HTR-8/SVneo (cell line): ENCODE measurements at regions not wholly inside any gene's neighbourhood (a gene's known extent, or its start where the extent isn't known, plus 50 kb on each side); places are given as distances from the start of the nearest gene placed in this dataset.
"Not testable (repeated sequence)": the region's sequence is repeated elsewhere in the genome, so short reads cannot be mapped to it uniquely, and the experiment has no call there.

Experiments used
- DNase-seq: peaks from one replicate; pipeline ENCODE4 v3.0.0; 2011; ENCODE audit warnings: low spot score, mixed read lengths; ENCODE audit not compliant: insufficient read length
- FAIRE-seq: peaks from 2 replicates; lab custom pipeline; 2011; peaks lifted over from hg19 to GRCh38; lab: Jason Lieb, UNC

DNA sequence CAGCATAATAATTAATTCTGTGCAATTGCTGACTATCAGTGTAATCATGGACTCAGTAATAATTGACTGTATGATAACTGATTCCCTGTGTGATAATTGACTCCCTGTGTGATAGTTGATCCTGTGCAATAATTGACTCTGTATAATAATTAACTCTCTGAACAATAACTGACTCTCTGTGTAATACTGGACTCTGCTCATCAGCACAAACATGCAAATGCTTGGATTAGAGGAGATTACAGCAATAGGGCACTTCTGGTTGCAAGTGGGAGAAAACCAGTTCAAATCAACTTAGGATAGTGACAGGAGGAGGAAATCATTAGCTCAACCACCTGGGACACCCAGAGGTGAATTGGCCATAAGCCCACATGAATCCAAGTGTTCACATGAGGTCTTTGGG lies 582.1 kb downstream of the RBFOX1 start:
- no peak for FAIRE-seq
- DNase-seq, result no peak

DNA sequence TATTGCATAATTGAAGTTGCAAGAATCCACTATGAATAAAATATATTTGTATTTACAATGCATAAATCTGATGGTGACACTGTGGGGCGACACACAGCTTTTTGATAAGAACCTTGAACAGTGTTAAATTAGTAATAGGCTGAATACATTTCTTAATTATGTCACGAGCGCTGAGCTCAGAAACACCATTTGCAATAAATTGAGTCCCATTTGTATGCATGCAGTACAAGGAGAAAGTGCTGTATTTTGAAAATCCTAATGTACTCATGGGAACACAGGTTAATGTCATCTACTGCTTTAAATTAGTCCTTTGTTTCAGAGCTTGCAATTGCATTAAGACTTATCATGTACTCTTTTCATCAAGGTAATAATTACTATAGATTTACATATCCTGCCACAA lies 579.5 kb downstream of the RBFOX1 start:
- FAIRE-seq, result no peak

DNA sequence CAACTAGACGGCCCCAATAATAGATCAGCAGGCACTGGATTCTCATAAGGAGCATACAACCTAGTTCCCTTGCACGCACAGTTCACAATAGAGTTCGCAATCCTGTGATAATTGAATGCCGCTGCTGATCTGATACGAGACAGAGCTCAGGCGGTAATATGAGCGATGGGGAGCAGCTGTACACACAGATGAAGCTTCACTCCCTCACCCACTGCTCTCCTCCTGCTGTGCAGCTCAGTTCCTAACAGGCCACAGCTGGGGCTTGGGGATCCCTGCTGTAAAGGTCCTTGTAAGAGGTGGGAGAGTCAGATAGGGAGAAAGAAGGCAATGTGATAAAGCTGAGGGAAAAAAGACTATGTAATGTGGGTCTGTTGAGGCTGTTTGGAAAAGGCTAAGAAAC lies 577.5 kb downstream of the RBFOX1 start:
- no peak for FAIRE-seq
- DNase-seq, result no peak

More for the DNA sequence above, 579.5 kb downstream of the RBFOX1 start:
- DNase-seq, result no peak

DNA sequence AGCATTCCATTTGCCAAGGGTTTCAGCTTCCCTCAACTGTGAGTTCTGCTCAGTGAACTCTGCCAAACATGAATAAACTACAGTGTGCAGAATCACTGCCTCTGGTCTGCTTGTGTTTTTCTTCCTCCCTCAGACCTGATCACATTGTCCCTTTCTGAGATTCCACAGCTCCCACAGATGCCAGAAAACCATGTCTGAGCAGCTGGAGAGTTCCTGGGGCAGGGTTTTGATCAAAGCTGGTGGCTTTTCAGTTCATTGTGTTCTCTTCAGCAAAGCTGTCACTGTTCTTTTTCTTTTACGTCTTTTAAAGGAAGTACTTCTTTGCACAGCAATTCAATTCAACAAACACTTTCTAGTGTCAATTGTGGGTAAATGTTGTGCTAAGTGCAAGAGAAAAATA lies 555.8 kb downstream of the RBFOX1 start:
- FAIRE-seq (no peak), DNase-seq (no peak)

DNA sequence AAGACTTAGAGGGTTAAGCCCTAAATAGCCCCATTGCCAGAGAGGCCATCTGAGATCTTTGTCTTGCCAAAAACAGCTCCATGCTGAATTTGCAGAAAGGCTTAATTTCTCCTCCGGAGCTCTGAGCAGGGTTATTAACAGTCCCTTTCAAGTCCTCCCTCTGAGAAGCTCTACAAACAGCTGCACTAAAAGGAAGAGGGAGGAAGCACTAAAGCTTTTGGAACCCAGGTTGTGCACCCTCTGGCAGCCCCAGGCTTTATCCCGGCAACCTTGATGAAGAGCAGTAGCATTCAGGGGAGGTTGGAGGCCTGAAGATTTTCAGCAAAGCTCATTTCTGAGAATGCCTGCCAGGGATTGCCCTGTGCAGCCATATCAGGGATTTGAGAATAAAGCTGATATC lies 554.7 kb downstream of the RBFOX1 start:
- FAIRE-seq (no peak), DNase-seq (no peak)

DNA sequence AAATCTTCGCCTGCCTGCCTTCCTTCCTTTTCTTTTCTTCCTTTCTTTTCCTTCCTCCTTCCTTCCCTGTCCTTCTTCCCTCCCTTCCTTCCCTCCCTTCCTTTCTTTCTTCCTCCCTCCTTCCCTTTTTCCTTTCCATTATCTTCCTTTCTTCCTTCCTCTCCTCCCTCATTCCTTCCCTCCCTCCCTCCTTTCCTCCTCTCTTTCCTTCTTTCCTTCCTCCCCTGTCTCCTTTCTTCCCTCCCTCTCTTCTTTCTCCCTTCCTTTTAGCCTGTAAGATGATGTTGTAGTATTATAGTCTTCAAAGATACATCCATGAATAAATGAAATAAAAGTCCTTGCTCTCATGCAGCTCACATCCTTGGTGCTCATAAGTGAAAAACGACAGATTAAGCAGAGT lies 539.3 kb downstream of the RBFOX1 start:
- no peak for DNase-seq
- no peak for FAIRE-seq

DNA sequence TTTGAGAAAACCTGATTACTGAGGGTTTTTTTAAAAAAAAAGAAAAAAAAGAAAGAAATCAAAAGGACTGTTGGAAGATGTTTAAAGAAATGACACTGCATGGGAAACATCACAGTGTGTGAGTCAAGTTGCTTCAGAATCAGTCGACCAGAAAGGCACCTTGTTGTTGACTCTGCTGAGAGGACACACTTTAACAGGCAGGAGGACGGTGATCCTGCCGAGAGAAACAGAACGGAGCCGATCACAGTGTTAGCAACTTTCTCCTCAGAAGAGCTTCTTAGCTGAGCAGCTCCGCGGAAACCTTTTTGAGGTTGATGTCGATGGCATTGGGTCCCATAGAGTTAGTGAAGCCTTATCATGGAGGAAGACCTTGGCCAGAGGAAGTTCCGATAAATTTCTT lies 538.7 kb downstream of the RBFOX1 start:
- no peak for FAIRE-seq
- DNase-seq, result no peak

DNA sequence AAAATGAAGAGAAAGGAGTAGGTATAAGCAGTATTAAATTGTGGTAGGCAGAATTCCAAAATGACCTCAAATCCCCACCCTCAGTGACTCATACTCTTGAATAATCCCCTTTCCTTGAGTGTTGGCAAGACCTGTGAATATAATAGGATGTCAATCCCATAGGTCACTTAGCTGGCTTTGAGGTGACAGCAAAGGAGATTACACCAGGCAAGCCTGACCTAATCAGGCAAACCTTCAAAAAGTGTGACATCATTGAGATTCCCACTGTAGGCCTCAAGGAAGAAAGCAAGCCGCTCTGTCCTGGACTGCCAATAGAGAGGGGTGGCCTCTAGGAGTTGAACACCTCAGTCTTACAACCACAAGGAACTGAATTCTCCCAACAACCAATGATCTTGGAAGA lies 535.2 kb downstream of the RBFOX1 start:
- DNase-seq (no peak), FAIRE-seq (no peak)

DNA sequence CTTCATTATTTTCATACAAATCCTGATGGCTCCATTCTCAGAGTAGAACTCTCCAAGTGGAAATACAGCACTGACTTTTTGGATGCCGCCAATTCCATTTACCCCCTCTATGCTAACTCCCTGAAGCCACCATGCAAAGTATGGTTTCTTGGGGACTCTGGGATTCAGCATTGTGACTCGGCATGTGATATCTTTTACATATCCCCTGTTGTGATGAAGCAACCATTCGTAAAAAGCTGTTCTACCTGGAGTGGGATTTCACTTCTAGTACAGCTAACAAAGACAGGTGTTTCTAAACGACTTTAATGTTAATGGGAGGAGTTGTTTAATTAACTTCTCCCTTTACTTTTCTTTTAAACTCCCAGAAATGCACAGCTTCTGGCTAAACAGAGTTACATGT lies 533.5 kb downstream of the RBFOX1 start:
- DNase-seq (no peak), FAIRE-seq (no peak)

DNA sequence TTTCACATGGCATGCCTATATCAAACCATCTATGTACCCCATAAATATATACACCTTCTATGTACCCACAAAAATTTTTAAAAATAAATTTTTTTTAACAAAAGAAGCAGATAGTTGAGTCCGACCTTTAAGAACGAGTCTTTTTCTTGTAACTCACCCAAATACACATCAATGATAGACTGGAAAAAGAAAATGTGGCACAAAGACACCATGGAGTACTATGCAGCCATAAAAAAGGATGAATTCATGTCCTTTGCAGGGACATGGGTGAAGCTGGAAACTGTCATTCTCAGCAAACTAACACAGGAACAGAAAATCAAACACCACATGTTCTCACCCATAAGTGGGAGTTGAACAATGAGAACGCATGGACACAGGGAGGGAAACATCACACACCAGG lies 532.7 kb downstream of the RBFOX1 start:
- DNase-seq, FAIRE-seq: not testable (repeated sequence)

DNA sequence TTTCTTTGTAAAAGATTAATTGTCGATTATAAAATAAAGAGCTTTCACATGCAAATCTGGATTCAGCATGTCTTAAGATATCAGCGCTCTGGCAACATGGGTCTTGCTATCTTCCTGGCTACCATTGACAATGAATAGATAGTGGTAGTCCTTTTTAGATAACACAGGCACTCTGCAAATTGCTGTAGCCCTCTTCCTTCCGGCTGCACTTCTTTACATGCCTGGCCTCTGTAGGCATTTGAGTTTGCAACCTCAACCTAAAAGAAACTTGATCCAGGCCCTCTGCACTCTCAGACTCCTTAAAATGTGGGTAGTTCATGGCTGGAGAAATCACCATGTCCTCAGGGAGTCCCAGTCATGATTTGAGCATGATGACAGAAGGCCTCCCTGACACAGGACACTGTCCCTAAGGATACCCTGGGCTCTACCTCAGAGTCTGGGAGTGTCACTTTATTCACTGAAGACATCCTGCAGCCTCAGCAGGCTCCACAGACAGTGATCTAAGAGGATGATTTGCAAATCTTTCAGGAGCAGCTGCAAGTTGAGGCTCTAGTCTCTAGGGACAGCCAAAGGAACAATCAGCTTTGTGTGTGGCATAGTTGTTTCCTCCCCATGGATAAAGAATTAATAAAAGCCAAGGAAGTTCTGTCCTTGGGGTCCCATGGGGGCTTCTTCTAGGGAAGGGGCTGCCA lies 529.4 kb downstream of the RBFOX1 start:
- no peak for DNase-seq
- no peak for FAIRE-seq

DNA sequence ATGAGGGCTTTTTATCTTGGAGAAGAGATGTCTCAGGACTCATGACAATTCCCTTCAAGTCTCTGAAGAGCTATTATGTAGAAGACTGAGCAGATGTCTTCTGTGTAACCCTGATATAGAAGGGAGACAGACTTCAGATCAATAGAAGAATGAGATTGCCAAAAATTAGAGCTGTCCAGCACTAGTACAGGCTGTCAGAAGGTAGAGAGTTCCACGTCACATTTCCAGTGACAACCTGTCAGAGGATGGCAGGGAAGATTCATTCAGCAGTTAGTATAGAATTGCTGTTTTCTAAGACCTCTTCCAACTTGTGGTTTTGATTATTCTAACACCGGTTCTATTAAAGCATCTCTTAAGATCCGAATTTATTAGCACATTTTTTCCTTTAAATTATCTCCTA lies 520.6 kb downstream of the RBFOX1 start:
- FAIRE-seq (no peak), DNase-seq (no peak)

DNA sequence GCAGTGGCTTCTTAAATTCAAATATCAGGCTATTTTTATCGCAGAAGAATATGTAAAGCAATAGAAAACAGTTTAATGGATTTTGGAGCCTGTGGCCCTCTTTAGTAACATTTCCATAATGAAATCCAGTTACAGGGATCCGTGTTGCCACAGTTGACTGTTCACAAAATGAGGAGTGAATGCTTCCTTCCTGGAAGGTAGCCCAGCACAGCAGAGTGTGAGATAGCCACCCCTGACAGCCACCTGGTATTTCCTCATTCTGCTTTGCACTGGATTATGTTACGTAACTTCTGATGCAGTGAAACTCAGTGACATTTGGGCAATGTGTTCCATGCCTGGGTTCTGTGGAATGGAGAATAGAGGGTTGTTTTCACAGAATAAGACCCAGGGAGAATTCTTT lies 517.2 kb downstream of the RBFOX1 start:
- DNase-seq, result no peak

DNA sequence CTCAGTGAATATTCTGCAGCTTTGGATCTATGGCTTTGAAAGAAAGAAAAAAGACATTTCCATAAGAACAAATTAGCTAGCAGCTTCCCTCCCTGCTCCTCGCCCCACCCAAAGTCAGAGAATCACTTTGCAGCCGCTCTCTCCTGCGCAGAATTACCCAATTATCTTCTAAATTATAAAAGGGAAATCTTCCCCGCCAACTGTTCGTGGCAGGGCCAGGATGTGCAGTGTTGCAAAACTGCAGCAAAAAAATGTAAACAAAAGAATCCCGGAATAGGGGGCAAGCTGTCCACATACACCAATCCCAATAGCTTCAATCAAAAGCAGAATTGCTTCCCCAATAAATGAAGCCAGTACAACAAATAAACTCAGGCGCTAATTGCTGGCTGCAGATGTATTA lies 510.6 kb downstream of the RBFOX1 start:
- no peak for DNase-seq
- FAIRE-seq, result no peak

More for the DNA sequence above, 517.2 kb downstream of the RBFOX1 start:
- no peak for FAIRE-seq

DNA sequence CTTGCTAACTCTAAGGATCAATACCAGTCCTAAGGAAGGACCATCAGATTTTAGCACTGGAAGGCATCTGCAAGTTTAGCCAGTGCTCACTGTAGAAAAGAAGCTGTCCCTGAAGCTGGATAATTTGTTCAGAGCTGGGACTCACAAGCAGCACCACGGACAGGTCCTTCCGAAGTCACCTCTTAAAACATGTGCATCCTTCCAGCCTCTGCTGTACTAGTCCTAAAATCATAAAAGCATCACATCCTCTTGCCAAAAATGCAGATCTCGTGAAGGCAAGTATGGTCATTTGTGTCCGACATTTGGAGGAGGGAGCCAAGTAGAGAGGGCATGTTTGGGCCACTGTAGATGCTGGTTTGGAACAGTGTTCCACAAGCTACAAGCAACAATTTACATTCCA lies 506.9 kb downstream of the RBFOX1 start:
- DNase-seq, result no peak
- no peak for FAIRE-seq

DNA sequence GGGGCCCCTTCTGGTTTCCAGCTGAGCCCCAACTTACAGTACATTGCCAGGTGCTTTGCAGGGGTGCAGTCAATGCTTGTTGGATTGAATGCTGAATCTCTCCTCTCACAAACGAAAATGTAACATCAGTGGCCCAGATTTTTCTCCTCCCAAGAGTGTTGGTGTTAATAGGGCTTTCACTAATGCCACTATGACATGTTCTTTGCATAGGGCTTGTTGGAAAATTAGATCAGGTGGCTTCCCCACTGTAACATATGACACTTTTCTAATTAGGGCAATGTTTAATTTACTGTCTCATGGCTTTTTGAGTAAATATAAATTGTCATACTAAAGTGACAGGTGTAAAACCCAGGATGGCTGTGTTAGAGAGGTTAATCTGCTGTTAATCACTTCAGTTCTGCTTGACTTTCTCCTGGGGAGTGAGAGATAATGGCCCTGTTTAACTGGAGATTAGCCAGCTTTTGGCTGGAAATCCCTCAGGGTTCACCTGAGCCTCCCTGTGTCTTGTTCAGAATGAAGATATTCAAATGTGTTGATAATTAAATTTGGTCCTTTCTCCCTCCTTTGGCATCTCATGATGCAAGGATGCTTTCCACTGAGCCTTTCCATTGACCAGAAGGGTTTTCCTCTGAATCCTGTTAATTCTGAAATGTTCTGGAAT lies 502.3 kb downstream of the RBFOX1 start:
- FAIRE-seq (no peak), DNase-seq (no peak)

DNA sequence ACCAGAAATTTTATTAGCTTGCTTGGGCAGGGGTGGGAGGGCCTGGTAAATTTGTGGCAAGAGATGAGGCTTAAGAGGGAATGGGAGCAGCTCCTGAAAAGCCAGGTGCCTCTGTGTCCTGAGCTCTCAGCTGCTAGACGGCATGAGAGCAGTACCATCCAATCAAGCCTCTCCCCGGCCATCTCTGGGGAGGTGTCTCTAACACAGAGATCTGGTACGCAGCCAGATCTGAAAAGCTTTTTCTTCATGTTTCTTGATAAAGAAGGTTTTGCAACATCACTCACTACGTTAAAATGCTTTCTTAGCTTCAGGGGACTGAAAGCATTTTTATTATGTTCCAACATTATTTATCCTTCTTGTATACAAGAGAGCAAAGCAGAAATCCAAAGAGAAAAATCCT lies 488.2 kb downstream of the RBFOX1 start:
- FAIRE-seq, result no peak
- DNase-seq, result no peak

DNA sequence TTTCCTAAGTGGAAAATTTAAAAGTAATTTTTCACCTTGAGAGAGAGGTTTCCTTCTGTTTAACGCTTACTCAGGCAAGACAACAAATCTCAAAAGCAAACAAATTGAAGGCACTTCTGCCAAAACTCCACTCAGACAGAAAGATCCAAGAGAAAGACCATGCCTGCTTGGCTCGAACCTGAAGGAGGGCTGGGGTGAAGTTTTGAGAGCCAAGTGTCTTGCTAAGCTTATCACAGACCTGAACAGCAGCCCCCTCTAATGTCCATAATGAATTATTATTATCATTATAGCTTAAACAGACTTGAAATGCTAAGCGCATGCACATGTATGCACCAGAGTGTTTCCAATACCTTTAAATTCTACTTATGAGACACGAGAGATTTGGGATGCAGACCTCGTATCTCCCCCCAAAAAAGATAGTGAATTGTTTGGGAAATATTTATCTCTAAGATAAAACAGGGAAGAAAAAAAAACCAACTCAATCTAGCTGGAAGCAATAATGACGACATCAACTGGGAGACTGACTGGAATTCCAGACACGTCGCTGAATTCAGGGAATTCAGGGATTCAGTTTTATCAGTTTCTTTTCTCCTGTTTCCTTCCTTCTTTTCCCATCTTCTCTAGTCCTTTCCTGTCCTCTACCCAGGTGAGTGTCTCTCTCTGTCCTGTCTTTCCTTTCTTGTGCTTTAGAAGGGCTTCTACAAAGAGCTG lies 473.2 kb downstream of the RBFOX1 start:
- FAIRE-seq, result no peak
- no peak for DNase-seq

DNA sequence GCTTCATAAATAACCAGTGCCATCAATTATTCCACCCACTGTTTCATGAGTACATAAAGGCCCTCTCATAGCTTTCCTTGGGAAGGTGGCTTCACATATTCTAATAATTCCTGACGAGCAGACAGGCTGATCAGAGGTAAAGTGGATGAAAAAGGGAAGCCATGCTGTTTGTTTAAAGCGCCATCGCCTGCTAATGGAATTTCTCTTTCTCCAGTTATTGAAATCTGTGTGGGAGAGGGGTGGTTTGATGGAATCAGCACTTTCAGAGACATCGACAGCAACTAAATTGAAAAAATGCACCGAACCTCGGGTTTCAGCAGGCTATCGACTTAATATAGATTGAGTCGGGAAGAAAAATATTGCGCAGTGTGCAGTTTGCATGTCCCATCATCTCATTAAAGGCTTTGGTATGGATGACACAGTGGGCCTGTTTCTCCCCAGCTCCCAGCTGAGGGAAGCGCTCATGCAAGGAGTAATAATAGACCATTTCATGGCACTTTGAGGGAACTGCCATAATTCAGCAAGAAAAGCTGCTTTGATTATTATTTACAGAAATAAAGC lies 472.1 kb downstream of the RBFOX1 start:
- FAIRE-seq (no peak), DNase-seq (no peak)

DNA sequence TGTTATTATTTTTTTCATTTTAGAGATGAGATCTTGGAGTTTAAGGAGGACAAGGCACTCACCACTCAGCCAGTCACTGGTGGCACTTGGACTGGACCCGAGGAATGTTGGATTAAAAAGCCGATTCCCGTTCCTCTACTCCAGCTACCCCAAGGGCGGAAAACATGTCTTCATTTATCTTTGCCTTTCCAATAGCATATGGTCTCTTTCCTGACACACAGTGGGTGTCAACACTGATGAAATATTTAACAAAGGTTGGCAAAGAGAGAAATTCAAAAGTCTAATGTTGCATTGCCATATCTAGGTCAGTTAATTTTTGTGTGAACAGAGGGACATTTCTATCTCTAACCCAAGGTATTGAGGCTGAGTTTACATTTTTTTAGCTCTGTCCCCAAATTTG lies 459.7 kb downstream of the RBFOX1 start:
- DNase-seq (no peak), FAIRE-seq (no peak)

DNA sequence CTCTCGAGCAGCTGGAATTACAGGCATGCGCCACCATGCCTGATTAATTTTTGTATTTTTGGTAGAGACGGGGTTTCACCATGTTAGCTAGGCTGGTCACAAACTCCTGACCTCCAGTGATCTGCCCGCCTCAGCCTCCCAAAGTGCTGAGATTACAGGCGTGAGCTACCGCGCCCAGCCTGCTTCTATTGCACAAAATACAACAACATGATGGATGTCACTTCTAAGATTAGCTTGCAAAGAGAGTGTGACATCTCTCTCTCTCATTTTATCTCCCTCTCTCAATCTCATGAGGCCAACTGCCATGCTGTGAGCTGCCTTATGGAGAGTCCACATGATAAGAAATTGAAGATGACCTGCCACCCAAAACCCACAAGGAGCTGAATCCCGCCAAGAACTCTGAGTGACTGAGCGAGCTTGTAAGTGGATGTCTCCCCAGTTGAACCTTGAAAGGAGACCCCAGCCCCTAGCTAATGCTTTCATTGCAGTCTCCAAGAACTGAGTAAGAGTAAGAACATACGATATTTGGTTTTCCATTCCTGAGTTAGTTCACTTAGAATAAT lies 458.5 kb downstream of the RBFOX1 start:
- no peak for DNase-seq
- FAIRE-seq, result no peak
